Stomach (tissue), 4 donors: ENCODE measurements at regions not wholly inside any gene's neighbourhood (a gene's known extent, or its start where the extent isn't known, plus 50 kb on each side); places are given as distances from the start of the nearest gene placed in this dataset.

ENCODE experiments used
- POLR2A ChIP-seq, 4 donors: fragments of 450-650 bp; IDR thresholded peaks; one replicate each; pipeline ENCODE4 v1.6.1; 2016; ENCODE audit warnings: antibody characterized with exemption in 4 of 4, control low read depth in 2 of 4, mild to moderate bottlenecking in 1 of 4, moderate library complexity in 1 of 4
- POLR2AphosphoS5 ChIP-seq, 3 donors: sonication (generic); formaldehyde crosslinking; IDR thresholded peaks; one replicate each; pipeline ENCODE4 v1.6.1; 2016; ENCODE audit warnings: antibody characterized with exemption in 3 of 3
- TF ChIP-seq, protein P1 (sequence below), 7 experiments: fragments of 450-650 bp in 4 of 7; fragments of 200-600 bp in 3 of 7; sonication (generic) in 3 of 7; IDR thresholded peaks; one replicate each; pipeline ENCODE4 v1.5.1; 2016 to 2019; ENCODE audit warnings: antibody characterized with exemption in 7 of 7, control low read depth in 2 of 7, mild to moderate bottlenecking in 1 of 7

DNA sequence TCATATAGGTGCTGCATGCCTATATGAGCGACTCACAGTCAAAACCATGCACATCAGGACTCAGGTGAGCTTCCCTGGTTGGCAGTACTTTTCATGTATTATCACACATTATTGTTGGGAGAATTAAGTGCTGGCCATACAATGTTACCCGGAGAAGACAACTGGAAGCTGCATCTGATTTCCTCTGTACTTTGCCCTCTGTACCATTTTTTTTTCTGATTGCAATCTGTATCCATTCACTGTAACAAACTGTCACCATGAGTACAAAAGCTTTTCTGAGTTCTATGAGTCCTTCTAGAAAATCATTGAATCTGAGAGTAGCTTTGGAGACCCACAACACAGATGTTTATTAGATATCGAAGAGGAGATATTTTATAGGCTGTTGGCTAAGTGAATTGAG, 651.0 kb downstream of the NR2F1-AS1 start:
- TF ChIP-seq, protein P1, sequence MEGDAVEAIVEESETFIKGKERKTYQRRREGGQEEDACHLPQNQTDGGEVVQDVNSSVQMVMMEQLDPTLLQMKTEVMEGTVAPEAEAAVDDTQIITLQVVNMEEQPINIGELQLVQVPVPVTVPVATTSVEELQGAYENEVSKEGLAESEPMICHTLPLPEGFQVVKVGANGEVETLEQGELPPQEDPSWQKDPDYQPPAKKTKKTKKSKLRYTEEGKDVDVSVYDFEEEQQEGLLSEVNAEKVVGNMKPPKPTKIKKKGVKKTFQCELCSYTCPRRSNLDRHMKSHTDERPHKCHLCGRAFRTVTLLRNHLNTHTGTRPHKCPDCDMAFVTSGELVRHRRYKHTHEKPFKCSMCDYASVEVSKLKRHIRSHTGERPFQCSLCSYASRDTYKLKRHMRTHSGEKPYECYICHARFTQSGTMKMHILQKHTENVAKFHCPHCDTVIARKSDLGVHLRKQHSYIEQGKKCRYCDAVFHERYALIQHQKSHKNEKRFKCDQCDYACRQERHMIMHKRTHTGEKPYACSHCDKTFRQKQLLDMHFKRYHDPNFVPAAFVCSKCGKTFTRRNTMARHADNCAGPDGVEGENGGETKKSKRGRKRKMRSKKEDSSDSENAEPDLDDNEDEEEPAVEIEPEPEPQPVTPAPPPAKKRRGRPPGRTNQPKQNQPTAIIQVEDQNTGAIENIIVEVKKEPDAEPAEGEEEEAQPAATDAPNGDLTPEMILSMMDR (IDR thresholded peaks at IDR 0.05) = no peak
- TF ChIP-seq POLR2A (IDR thresholded peaks at IDR 0.05) = no peak
- TF ChIP-seq POLR2AphosphoS5 (IDR thresholded peaks at IDR 0.05) = no peak
